Occipital lobe (tissue), 1 donor: ENCODE measurements at regions not wholly inside any gene's neighbourhood (a gene's known extent, or its start where the extent isn't known, plus 50 kb on each side); places are given as distances from the start of the nearest gene placed in this dataset.

Experiments used
- DNase-seq: peaks from one replicate; lab custom pipeline; 2025; lab: John Stamatoyannopoulos, UW

- DNase-seq = no peak
Observed at GRCh38 chr12:42686514-42687172, 97.1 kb upstream of the PRICKLE1 start.

DNA sequence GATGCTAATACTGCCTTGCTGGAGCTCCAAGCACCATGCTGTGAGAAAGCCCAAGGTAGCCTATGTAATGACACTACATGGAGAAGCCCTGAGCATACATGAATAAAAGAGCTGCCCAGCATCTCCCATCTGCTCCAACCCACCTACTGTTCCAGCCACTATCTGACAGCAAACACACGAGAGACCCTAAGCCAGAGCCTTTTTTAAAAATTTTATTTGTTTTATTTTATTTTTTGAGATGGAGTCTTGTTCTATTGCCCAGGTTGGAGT lies 95.2 kb upstream of the PRICKLE1 start:
- DNase-seq = no peak

- DNase-seq = no peak
Observed at GRCh38 chr12:42683933-42684801, 94.6 kb upstream of the PRICKLE1 start.

GRCh38 chr12:42683266-42683665 lies 93.7 kb upstream of the PRICKLE1 start:
- DNase-seq = no peak

DNA sequence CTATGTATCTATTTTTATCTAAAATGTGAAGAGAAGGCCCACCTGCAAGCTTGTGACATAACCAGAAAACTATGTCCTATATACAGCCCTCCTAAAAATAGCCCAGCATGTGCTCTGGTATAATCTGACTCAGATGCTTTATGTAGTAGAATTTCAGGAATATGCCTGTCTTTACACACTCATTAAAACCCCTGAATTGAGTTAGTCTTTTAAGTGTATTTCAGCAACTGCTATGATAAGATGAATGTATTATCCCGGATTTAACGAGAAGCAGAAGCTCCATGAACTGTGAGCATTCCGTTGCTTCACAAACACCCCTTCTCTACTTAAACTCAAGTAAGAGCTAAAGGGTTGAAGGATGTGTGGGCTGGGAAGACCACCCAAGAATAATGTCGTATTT lies 89.9 kb upstream of the PRICKLE1 start:
- no peak for DNase-seq

GRCh38 chr12:42677461-42677860 lies 87.9 kb upstream of the PRICKLE1 start:
- no peak for DNase-seq

DNA sequence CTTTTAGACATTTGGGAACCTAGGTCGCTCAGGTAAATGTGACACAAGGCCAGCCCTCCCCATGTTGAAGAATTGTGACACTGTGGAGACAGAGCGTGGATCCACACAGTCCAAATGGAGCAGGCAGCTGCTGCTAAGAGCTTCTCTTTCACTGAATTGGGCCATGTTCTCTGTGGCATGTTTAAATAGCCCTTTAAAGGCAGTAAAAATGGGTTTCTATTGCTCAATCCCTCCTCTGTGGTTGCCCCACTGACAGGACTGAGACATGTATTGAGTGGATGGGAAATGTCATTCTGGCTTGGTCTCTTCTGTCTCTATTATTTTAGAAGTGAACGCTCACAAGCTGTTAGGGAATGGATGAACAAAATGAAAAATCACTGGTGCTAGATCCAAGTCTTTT lies 84.0 kb upstream of the PRICKLE1 start:
- DNase-seq = no peak

- no peak for DNase-seq
Observed at GRCh38 chr12:42670719-42671118, 81.2 kb upstream of the PRICKLE1 start.

- DNase-seq = no peak
Observed at GRCh38 chr12:42669553-42669952, 80.0 kb upstream of the PRICKLE1 start.

DNA sequence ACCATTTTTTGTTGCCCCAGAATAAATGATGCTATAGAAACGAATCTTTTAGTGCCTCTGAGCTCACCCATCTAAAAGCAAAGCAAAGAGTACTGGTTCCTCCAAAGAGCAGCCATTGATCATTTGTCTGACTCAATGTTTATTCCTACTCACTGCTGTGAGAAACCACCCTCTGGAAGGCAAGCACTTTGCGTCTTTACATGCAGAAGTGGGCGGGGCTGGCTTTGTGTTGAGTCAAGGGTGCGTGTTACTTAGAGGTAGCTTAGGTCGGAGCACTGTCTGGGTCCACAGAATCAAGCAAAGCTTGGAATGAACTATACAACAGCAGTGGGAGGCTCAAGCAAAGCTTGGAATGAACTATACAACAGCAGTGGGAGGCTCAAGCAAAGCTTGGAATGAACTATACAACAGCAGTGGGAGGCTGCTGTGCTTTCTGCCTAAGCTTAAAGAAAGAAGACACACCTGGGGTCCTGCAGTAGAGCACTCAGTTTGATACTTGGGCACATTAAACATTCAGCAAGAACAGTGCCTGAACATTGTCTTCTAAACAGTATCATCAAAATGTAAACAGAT lies 77.2 kb upstream of the PRICKLE1 start:
- DNase-seq = no peak

DNA sequence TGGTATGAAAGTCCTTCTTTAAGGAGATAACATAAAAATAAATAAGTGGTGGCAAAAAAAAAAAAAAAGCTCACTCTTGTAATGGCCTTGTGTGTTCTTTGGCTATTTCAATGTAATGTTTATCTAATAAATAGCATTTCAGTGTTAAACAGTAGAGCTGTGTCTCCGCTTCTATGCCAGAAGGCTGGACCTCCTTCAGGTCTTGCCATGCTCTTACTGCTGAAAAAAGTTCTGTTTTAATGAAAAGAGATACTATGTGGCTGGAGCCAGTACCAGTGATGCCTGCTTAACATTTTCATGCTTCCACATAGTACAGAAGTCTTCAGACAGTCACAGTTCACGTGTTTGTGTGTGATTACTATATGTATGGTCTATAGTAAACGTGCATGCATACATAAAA lies 74.1 kb upstream of the PRICKLE1 start:
- no peak for DNase-seq

DNA sequence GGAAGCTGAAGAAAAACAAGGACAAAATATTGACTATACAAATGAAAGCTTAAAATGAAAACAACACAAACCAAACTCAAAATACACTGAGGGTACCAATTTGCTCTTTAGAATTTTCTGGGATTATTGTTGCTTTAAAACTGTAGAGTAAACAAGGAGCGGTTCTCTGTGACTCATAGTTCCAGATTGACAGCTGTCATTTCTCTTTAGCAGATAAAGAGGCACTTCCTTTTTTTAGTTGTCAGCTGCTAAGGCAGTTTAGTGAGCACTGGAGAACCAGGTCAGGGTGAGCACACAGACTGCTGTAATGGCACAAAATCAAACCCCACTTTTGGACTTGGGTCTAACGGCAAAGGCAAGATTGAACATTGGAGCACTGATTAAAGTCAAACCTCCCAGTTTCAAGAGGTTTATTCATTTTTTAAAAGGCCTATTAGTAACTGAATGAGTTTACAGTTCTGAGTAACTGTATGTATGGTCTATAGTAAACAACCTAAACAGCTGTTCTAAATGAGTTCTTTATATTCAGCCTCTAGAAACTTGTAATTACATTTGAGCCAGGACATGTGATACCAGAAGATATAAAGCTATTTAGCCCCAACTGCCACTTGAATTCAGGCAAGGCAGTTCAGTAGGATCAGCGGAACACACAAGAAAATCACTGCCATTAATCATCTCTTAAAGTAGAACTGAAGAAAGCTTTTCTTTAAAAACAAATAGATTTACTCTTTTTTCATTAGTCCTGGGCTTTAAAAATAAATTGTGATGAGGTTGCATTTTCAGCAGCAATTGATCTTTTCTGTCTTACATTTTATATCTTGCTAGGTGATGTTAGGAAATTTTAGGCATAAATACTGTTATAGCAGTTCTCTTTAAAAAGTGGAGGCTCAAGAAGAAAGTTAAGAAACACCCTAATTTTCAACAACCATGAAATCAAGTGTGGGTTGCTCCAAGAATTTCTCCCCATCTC lies 71.7 kb upstream of the PRICKLE1 start:
- DNase-seq = no peak

DNA sequence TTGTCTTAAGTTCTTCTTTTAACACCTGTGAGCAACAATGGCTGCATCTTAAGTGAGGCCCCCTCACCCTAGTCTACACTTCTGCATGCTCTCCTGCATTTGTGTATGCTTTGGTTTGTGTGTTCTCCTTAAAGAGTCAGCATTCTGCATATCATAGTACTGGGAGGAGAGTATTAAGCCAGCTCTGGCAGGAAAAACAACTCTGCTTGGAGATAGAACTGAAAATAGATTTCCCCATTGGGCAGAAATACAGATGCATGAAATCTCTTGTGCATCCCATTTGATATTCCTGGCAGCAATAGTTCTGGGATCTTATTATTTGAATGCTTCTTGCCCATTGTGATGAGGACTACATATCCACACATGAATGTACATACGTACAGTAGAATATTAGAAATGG lies 70.6 kb upstream of the PRICKLE1 start:
- DNase-seq = no peak

GRCh38 chr12:42652048-42652447 lies 62.5 kb upstream of the PRICKLE1 start:
- no peak for DNase-seq

- DNase-seq = no peak
Observed at GRCh38 chr12:42648061-42648460, 58.5 kb upstream of the PRICKLE1 start.

GRCh38 chr12:42643881-42644579 lies 54.5 kb upstream of the PRICKLE1 start:
- no peak for DNase-seq

DNA sequence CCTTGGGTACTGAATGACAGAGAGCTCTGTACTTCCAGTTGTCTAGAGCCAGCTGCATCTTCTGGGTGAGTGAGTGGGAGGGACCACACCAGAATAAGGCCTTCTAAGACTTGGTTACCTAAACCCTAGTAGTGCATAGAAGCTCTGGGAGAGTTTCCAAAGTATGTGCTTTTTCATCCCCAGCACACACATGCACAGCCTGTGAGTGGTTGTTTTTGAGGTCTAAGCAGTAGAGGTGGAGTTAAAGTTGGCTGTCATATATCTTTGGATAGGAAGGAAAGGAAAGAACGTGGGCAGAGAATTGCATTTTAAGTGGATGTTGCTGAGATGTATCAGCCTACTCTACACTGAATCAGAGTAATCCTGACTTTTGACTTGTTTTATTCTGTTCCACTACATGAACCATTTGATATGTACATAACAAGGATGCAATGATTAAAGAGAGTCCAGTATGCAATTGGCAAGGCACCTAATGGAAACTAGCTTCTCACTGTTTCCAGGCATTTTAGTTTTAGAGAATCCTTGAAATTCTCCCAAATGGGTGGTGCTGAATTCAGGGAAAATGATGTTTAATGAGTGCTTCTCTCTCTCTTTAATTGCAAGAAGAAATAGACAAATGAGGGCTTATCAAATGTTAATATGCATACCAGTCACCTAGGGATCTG lies 51.8 kb upstream of the PRICKLE1 start:
- peak; percentile 12 for DNase-seq

DNA sequence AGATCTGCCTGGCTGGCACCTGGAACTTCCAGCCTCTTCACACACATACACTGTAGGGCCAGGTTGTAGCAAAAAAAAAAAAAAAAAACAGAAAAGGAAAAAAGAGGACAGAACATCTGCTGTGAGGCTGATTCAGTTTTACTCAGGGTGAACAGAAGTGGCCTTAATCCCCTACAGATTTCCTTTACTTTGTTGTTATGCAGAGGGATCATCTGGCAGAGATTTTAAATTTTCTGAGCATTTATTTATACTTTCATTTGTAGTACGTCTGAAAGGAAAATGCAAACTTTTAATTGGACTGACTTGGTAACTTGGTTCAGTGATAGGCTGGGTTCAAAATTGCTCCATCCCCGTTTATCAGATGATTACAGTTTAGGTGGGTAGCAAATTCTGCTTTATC lies 50.8 kb upstream of the PRICKLE1 start:
- DNase-seq = no peak

- DNase-seq = no peak
Observed at GRCh38 chr12:42639556-42639955, 50.0 kb upstream of the PRICKLE1 start.
